NCI-H524 (cell line): ENCODE measurements at regions not wholly inside any gene's neighbourhood (a gene's known extent, or its start where the extent isn't known, plus 50 kb on each side); places are given as distances from the start of the nearest gene placed in this dataset.
"Not testable (repeated sequence)": the region's sequence is repeated elsewhere in the genome, so short reads cannot be mapped to it uniquely, and the experiment has no call there.

Experiments
- DNase-seq, 2 experiments: peaks; one replicate each; lab custom pipeline; 2025; lab: John Stamatoyannopoulos, UW

- DNase-seq, result no peak
These were observed 58.5 kb downstream of the NPY1R start for GRCh38 chr4:163273922-163274321.

- no peak for DNase-seq
These were observed 59.2 kb downstream of the NPY1R start for GRCh38 chr4:163273203-163273602.

- no peak for DNase-seq
These were observed 60.8 kb downstream of the NPY1R start for GRCh38 chr4:163271555-163272127.

- DNase-seq, result no peak
These were observed 62.5 kb downstream of the NPY1R start for GRCh38 chr4:163269869-163270268.

- DNase-seq, result no peak
These were observed 63.2 kb downstream of the NPY1R start for GRCh38 chr4:163269166-163269565.

GRCh38 chr4:163264934-163265333 is 67.5 kb downstream of the NPY1R start:
- no peak for DNase-seq

- DNase-seq, result no peak
These were observed 68.8 kb downstream of the NPY1R start for GRCh38 chr4:163263606-163264005.

GRCh38 chr4:163256680-163257343 is 75.6 kb downstream of the NPY1R start:
- no peak for DNase-seq

- peak in 1 of 2 experiments; percentile 17 for DNase-seq
These were observed 81.2 kb downstream of the NPY1R start for GRCh38 chr4:163251204-163251603.

GRCh38 chr4:163249042-163249441 is 82.4 kb upstream of the NAF1 start:
- DNase-seq, result no peak

GRCh38 chr4:163245044-163245728 is 78.5 kb upstream of the NAF1 start:
- no peak for DNase-seq

- DNase-seq, result no peak
These were observed 76.7 kb upstream of the NAF1 start for GRCh38 chr4:163243297-163243981.

- no peak for DNase-seq
These were observed 71.2 kb upstream of the NAF1 start for GRCh38 chr4:163237856-163238255.

GRCh38 chr4:163236389-163236788 is 69.7 kb upstream of the NAF1 start:
- DNase-seq, result not testable (repeated sequence)

GRCh38 chr4:163233321-163233720 is 66.6 kb upstream of the NAF1 start:
- no peak for DNase-seq

- no peak for DNase-seq
These were observed 62.0 kb upstream of the NAF1 start for GRCh38 chr4:163228648-163229047.

GRCh38 chr4:163221467-163221866 is 54.8 kb upstream of the NAF1 start:
- no peak for DNase-seq

- no peak for DNase-seq
These were observed 50.8 kb upstream of the NAF1 start for GRCh38 chr4:163217505-163217904.
